GM12891 (cell line): ENCODE measurements at regions not wholly inside any gene's neighbourhood (a gene's known extent, or its start where the extent isn't known, plus 50 kb on each side); places are given as distances from the start of the nearest gene placed in this dataset.

Experiments used
- PAX5 ChIP-seq: IDR thresholded peaks from 2 replicates; pipeline ENCODE4 v1.6.1; 2011; ENCODE audit warnings: low read length, moderate library complexity, mild to moderate bottlenecking; ENCODE audit not compliant: insufficient read depth, severe bottlenecking
- POLR2A ChIP-seq: IDR thresholded peaks from 2 replicates; pipeline ENCODE4 v1.6.1; 2011; ENCODE audit warnings: low read depth, low read length, control low read depth
- POLR2AphosphoS5 ChIP-seq: IDR thresholded peaks from 2 replicates; pipeline ENCODE4 v1.6.1; 2011; ENCODE audit warnings: low read depth, low read length, control low read depth
- SPI1 ChIP-seq: IDR thresholded peaks from 2 replicates; pipeline ENCODE4 v1.6.1; 2011; ENCODE audit warnings: low read depth, low read length, control low read depth
- TAF1 ChIP-seq: IDR thresholded peaks from 2 replicates; pipeline ENCODE4 v1.6.1; 2011; ENCODE audit warnings: low read depth, low read length, control low read depth

GRCh38 chr3:163438760-163439159 is 1639.5 kb downstream of the SI start:
- TF ChIP-seq POLR2A (no peak), POLR2AphosphoS5 (no peak), SPI1 (no peak), PAX5 (no peak), TAF1 (no peak)
